BJ (cell line): ENCODE measurements at regions not wholly inside any gene's neighbourhood (a gene's known extent, or its start where the extent isn't known, plus 50 kb on each side); places are given as distances from the start of the nearest gene placed in this dataset.
"Not testable (repeated sequence)": the region's sequence is repeated elsewhere in the genome, so short reads cannot be mapped to it uniquely, and the experiment has no call there.

ENCODE experiments used
- CTCF ChIA-PET: fragments of 350-600 bp; formaldehyde crosslinking; extraction: SDS; loops from one replicate; lab custom pipeline; 2021; ENCODE audit warnings: antibody characterized with exemption, inconsistent platforms; lab: Yijun Ruan, JAX
- POLR2A ChIA-PET: fragments of 300-600 bp; sonication (Branson Sonifier 250); formaldehyde crosslinking; extraction: SDS; loops from one replicate; lab custom pipeline; 2021; ENCODE audit warnings: antibody characterized with exemption; lab: Charles Lee
- DNase-seq: peaks from one replicate; pipeline ENCODE4 v3.0.0-alpha.2; 2011; ENCODE audit warnings: low read depth
- H3K27me3 ChIP-seq: 2 replicates; pipeline ENCODE4 v1.6.0; 2011; ENCODE audit warnings: low read length; ENCODE audit not compliant: control insufficient read depth, insufficient read depth
- H3K36me3 ChIP-seq: 2 replicates; pipeline ENCODE4 v1.5.1; 2011; ENCODE audit warnings: low read length; ENCODE audit not compliant: control insufficient read depth, insufficient read depth
- H3K4me3 ChIP-seq: 2 replicates; pipeline ENCODE4 v1.5.1; 2011; ENCODE audit warnings: low read depth, mild to moderate bottlenecking, control low read depth, low read length
- CTCF ChIP-seq: IDR thresholded peaks from 2 replicates; pipeline ENCODE4 v1.5.1; 2011; ENCODE audit warnings: low read depth, mild to moderate bottlenecking, control low read depth, inconsistent platforms, low read length, moderate library complexity; ENCODE audit not compliant: insufficient read depth

GRCh38 chr7:58085444-58085843, 635.5 kb downstream of the ZNF716 start:
- H3K27me3 ChIP-seq, DNase-seq, H3K4me3 ChIP-seq, POLR2A ChIA-PET, H3K36me3 ChIP-seq, CTCF ChIA-PET: not testable (repeated sequence)

- POLR2A ChIA-PET, result no interaction called here
- H3K4me3 ChIP-seq, result no peak overlapping the region
- TF ChIP-seq CTCF, result no peak
These were observed 636.5 kb downstream of the ZNF716 start for GRCh38 chr7:58086461-58086860.

GRCh38 chr7:58086871-58087535, 637.0 kb downstream of the ZNF716 start:
- Histone ChIP-seq H3K36me3 (no peaks in the 10 kb centered on the region), H3K27me3 (no peaks in the 10 kb centered on the region), H3K4me3 (no peak overlapping the region)
- POLR2A ChIA-PET, result no interaction called here
- TF ChIP-seq CTCF, result no peak
- DNase-seq, result no peak
- CTCF ChIA-PET, result interaction anchor here (0.6 kb wide), 1 partner anchor 13 kb away, joined by 3 read pairs; no protein-coding TSS in a partner anchor

More at GRCh38 chr7:58086461-58086860, 636.5 kb downstream of the ZNF716 start:
- Histone ChIP-seq H3K36me3 (no peaks in the 10 kb centered on the region), H3K27me3 (no peaks in the 10 kb centered on the region)
- CTCF ChIA-PET, result no interaction called here
- no peak for DNase-seq

DNA sequence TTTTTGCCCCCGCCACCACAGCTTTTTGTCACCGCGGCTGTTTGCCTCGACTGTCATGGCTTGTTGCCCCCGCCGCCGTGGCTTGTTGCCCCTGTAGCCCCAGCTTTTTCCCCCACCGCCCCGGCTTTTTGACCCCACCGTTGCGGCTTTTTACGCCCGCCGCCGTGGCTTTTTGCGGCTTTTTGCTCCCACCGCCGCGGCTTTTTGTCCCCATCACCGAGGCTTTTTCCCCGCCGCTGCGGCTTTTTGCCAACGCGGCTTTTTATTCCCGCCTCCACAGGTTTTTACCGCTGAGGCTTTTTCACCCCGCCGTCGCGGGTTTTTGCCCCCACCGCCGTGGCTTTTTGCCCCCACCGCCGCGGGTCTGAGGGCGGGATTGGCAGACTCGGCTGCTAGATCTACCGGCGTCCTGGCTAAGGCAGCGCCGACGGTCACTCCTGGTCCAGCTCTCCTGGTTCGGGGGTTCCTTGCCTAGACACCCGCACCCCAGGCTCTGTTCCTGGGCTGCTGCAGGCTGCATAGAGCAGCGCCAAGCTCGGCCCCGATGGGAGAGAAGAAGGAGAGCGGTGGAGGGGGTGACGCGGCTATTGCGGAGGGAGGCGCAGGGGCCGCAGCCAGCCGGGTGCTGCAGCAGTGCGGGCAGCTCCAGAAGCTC, 637.7 kb downstream of the ZNF716 start:
- Histone ChIP-seq H3K4me3 (no peak overlapping the region), H3K27me3 (no peaks in the 10 kb centered on the region), H3K36me3 (no peaks in the 10 kb centered on the region)
- no peak for DNase-seq
- POLR2A ChIA-PET, result no interaction called here
- no peak for TF ChIP-seq CTCF
- CTCF ChIA-PET, result interaction anchor here (0.6 kb wide), 1 partner anchor 14 kb away, joined by 3 read pairs; no protein-coding TSS in a partner anchor

DNA sequence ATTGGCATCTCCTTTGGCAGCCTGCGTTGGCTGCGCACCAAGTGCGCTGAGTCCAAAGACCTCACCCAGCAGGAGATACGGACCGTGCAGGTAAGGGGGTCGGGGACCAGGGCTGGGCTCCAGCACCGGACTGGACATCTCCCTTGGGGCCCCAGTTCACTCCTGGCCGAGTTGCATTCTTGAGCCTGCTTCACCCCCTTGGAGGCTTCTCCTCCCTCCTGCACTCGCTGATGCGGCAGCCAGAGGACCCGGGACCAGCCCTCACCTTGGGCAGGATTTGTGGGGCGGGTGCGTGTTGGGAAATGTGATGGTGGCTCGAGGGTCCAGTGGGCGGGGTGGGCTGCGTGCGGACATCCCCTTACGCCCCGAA, 638.2 kb downstream of the ZNF716 start:
- CTCF ChIA-PET, H3K36me3 ChIP-seq, H3K27me3 ChIP-seq, POLR2A ChIA-PET, H3K4me3 ChIP-seq, DNase-seq: not testable (repeated sequence)

GRCh38 chr7:58091063-58091462, 641.1 kb downstream of the ZNF716 start:
- H3K4me3 ChIP-seq, DNase-seq, H3K27me3 ChIP-seq, POLR2A ChIA-PET, H3K36me3 ChIP-seq, CTCF ChIA-PET: not testable (repeated sequence)
